ENCODE measurements at regions not wholly inside any gene's neighbourhood (a gene's known extent, or its start where the extent isn't known, plus 50 kb on each side); places are given as distances from the start of the nearest gene placed in this dataset.

GRCh38 chr5:89024045-89024444 is 141.1 kb upstream of the MEF2C start:
- no peaks in the 10 kb centered on the region for H3K27me3 ChIP-seq

GRCh38 chr5:89020926-89021610 is 138.1 kb upstream of the MEF2C start:
- H3K4me1 ChIP-seq: no peaks in the 10 kb centered on the region
- no peaks in the 10 kb centered on the region for H3K9me3 ChIP-seq
- H3K27ac ChIP-seq: no peak overlapping the region
- no peak overlapping the region for H3K4me3 ChIP-seq
- no peak for TF ChIP-seq CTCF (IDR thresholded peaks at IDR 0.05)
- intact Hi-C loops (cut with DNase I): no loop called here
- no peaks in the 10 kb centered on the region for H3K36me3 ChIP-seq
- H3K27me3 ChIP-seq: no peaks in the 10 kb centered on the region
- no peak for DNase-seq (ENCODE audit: low spot score in 2 of 2)

More at GRCh38 chr5:89024045-89024444, 141.1 kb upstream of the MEF2C start:
- intact Hi-C loops (cut with DNase I): no loop called here
- DNase-seq (ENCODE audit: low spot score in 2 of 2): no peak
- no peak overlapping the region for H3K4me3 ChIP-seq
- no peak for TF ChIP-seq CTCF (IDR thresholded peaks at IDR 0.05)
- H3K27ac ChIP-seq: no peak overlapping the region
- no peaks in the 10 kb centered on the region for H3K9me3 ChIP-seq
- no peaks in the 10 kb centered on the region for H3K4me1 ChIP-seq
- no peaks in the 10 kb centered on the region for H3K36me3 ChIP-seq

- no peak for DNase-seq (ENCODE audit: low spot score in 2 of 2)
- H3K4me3 ChIP-seq: no peak overlapping the region
- intact Hi-C loops (cut with DNase I): no loop called here
- no peaks in the 10 kb centered on the region for H3K4me1 ChIP-seq
- H3K36me3 ChIP-seq: no peaks in the 10 kb centered on the region
- no peaks in the 10 kb centered on the region for H3K27me3 ChIP-seq
- no peak for TF ChIP-seq CTCF (IDR thresholded peaks at IDR 0.05)
- no peak overlapping the region for H3K27ac ChIP-seq
- no peaks in the 10 kb centered on the region for H3K9me3 ChIP-seq
These were observed 133.8 kb upstream of the MEF2C start for GRCh38 chr5:89016741-89017303.

- TF ChIP-seq CTCF (IDR thresholded peaks at IDR 0.05): no peak
- intact Hi-C loops (cut with DNase I): no loop called here
- Histone ChIP-seq H3K4me3 (no peak overlapping the region), H3K9me3 (no peaks in the 10 kb centered on the region), H3K27me3 (no peaks in the 10 kb centered on the region), H3K36me3 (no peaks in the 10 kb centered on the region), H3K27ac (no peak overlapping the region), H3K4me1 (no peaks in the 10 kb centered on the region)
- DNase-seq (ENCODE audit: low spot score in 2 of 2): no peak
These were observed 132.4 kb upstream of the MEF2C start for GRCh38 chr5:89015409-89015808.

GRCh38 chr5:89011778-89012711 is 129.1 kb upstream of the MEF2C start:
- no peak for DNase-seq (ENCODE audit: low spot score in 2 of 2)
- no peaks in the 10 kb centered on the region for H3K36me3 ChIP-seq
- intact Hi-C loops (cut with DNase I): no loop called here
- H3K9me3 ChIP-seq: no peaks in the 10 kb centered on the region
- H3K4me3 ChIP-seq: no peak overlapping the region
- no peak for TF ChIP-seq CTCF (IDR thresholded peaks at IDR 0.05)
- no peaks in the 10 kb centered on the region for H3K27me3 ChIP-seq
- no peaks in the 10 kb centered on the region for H3K4me1 ChIP-seq
- no peak overlapping the region for H3K27ac ChIP-seq
